ENCODE measurements at regions not wholly inside any gene's neighbourhood (a gene's known extent, or its start where the extent isn't known, plus 50 kb on each side); places are given as distances from the start of the nearest gene placed in this dataset.

DNA sequence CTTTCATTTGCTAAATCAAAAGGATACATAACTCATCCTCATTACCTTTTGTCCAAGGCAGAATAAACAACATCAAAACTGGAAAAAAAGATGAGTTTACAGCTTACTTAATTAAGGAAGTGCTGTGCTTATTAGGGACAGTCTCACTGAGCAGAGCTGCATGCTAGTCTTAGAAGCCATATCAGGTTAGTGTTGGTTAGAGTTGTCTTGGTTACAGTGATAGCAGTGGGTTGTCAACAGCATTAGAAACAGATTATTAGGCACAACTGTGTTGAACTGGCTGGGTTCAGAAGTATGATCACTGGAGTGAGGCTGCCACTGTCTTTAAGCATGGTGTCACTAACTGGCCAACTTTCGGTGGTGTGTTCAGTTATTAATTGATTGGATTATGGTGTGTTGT lies 503.9 kb upstream of the IGFBP3 start:
- no peak for DNase-seq (ENCODE audit: low spot score)

GRCh38 chr7:46421441-46422230 lies 500.6 kb upstream of the IGFBP3 start:
- no peak for DNase-seq (ENCODE audit: low spot score)

GRCh38 chr7:46414946-46415345 lies 493.9 kb upstream of the IGFBP3 start:
- no peak for DNase-seq (ENCODE audit: low spot score)

- no peak for DNase-seq (ENCODE audit: low spot score)
Observed at GRCh38 chr7:46411236-46411635, 490.2 kb upstream of the IGFBP3 start.

- no peak for DNase-seq (ENCODE audit: low spot score)
Observed at GRCh38 chr7:46407125-46407524, 486.1 kb upstream of the IGFBP3 start.

- no peak for DNase-seq (ENCODE audit: low spot score)
Observed at GRCh38 chr7:46397591-46397990, 476.5 kb upstream of the IGFBP3 start.

DNA sequence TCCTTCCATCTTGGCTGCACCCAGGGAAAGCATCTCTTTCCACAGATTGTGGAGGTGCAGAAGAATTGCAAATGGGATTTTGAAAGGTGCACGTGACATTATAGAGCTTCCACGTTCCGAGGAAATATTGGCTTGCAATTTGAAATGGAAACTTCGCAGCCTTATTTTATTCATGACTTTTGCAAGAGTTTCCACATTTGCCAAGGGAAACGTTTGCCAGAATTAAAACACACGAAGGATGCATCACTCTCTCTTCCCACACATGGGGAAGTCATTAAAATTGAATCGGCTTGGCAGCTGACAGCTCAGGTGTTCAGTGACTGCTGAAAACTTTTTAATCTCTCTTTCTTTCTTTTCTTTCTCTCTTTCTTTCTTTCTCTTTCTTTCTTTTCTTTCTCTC lies 475.4 kb upstream of the IGFBP3 start:
- no peak for DNase-seq (ENCODE audit: low spot score)

- no peak for DNase-seq (ENCODE audit: low spot score)
Observed at GRCh38 chr7:46393142-46393541, 472.1 kb upstream of the IGFBP3 start.

DNA sequence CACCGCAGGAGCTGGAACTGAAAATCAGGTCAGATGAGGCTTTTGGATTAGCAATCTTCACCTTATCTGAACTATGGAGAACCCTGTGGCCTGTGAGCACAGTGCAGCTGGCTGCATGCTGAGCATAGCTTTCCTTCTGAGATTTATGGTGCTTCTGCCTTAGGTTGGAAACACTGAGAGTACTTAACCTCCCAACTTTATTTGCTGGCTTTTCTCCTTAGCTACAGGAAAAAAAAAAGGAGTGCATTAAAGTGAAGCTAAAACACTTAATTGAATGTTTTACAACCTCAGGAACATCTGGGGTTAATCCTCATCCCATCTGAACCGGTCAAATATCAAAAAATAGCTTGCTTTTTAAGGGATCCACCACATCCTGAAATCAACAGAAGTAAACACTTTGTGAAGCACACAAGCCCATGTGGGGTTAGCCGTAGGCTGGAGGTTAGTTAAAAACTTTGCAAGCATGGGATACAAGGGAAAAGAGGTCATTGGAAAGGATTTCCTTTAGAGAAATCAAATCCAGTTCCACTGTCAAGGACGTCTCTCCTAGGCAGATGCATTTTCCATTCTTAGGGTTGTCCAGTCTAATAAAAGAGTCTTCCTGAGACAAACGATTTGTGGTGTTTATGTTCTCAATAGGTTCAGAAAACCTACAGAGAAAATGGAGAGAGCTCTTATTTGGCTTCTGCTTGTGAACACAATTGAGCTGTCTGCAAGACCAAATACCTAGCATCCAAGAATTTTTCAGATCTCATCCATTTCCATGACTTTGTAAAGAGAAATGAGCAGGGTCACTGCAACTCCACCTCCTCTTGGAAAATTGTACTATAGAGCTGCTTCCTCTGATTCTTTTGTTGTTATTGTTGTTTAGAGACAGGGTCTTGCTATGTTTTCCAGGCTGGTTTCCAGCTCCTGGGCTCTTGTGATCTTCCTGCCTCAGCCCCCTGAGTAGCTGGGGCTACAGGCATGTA lies 470.4 kb upstream of the IGFBP3 start:
- no peak for DNase-seq (ENCODE audit: low spot score)

DNA sequence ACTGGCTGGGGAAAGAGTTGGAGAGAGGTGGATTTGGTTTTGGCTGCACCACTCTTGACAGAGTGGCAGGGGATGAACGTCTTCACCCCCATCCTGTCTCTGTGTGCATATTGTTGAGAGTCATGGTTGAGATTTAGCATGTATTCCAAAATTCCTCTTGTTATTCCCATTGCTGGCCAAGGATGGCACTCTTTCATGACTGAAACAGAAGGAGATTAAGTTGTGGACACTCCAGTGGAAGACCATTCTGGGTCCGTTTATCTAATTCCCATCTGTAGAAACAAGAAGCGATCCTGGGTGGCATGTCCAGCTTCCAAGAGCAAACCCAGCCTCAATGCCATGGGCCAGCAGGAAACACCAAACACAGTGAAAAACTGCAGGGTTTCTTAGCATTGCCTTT lies 469.0 kb upstream of the IGFBP3 start:
- no peak for DNase-seq (ENCODE audit: low spot score)

- no peak for DNase-seq (ENCODE audit: low spot score)
Observed at GRCh38 chr7:46389146-46389545, 468.1 kb upstream of the IGFBP3 start.

DNA sequence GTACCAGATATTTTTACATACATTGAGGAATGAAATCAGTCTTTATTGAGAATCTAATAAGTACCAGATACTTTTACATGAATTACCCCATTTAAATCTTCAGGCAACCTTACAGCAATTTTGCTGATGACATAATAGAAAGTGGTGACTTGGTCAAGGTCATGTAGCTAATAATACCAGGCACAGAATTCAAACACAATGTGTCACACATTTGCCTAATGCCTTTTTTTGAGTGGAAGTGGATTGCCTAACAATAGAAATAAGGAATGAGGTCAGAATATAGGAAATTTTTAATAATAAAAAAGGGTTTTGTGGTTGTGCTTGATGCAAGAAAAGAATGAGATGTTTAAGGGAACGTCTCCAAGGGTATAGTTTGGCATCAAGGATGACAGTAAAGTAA lies 466.6 kb upstream of the IGFBP3 start:
- DNase-seq (ENCODE audit: low spot score): no peak

GRCh38 chr7:46386428-46387399 lies 465.6 kb upstream of the IGFBP3 start:
- DNase-seq (ENCODE audit: low spot score): no peak

- peak; percentile 34 for DNase-seq (ENCODE audit: low spot score)
Observed at GRCh38 chr7:46385662-46386309, 464.7 kb upstream of the IGFBP3 start.

DNA sequence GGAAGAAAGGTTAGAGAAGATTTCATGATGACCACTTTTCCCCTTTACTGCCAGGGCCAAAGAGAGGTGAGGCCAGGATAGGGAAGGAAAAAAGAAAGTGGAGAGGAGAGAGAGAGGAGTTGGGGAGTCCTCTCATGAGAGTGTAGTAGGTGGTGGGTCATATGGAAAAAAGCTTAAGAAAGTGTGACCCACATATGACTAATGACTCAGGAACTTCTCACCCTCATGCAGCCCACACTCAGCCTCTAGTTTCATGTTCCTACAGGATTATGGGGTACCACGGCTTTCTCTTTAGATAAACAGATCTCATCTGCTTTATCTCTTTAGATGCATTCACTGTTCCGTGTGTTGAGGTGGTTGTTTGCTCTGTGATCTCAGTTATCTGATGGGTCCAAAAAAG lies 462.5 kb upstream of the IGFBP3 start:
- no peak for DNase-seq (ENCODE audit: low spot score)

- peak; percentile 45 for DNase-seq (ENCODE audit: low spot score)
Observed at GRCh38 chr7:46369933-46370654, 449.0 kb upstream of the IGFBP3 start.

- no peak for DNase-seq (ENCODE audit: low spot score)
Observed at GRCh38 chr7:46368871-46369270, 447.8 kb upstream of the IGFBP3 start.

GRCh38 chr7:46366526-46366925 lies 445.5 kb upstream of the IGFBP3 start:
- no peak for DNase-seq (ENCODE audit: low spot score)

- no peak for DNase-seq (ENCODE audit: low spot score)
Observed at GRCh38 chr7:46363688-46364087, 442.6 kb upstream of the IGFBP3 start.

DNA sequence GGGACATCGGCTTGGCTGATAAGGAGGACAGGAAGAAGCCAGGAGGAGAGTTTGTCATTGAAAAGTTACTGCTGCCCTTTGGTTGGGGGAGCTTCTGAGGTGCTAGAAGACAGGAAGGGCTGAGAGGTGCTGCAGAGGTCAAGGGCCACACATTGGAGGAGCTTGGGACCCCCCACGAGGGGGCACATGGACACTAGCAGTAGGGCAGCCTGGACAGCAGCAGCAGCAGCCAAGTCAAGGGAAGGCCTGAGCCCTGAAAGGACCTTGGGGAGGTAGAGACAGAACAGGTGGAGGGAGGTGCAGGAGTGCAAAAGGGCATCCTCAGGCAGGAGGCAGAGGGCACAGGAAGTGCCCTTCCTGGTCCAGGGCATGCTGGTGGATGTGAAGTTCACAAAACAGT lies 439.7 kb upstream of the IGFBP3 start:
- DNase-seq (ENCODE audit: low spot score): peak; percentile 19

- DNase-seq (ENCODE audit: low spot score): no peak
Observed at GRCh38 chr7:46360296-46360695, 439.2 kb upstream of the IGFBP3 start.
